H1 (cell line): ENCODE measurements at regions not wholly inside any gene's neighbourhood (a gene's known extent, or its start where the extent isn't known, plus 50 kb on each side); places are given as distances from the start of the nearest gene placed in this dataset.
"Not testable (repeated sequence)": the region's sequence is repeated elsewhere in the genome, so short reads cannot be mapped to it uniquely, and the experiment has no call there.

Experiments
- CTCF ChIA-PET: fragments of 300-600 bp; sonication (Branson Sonifier 250); formaldehyde crosslinking; loops from one replicate; lab custom pipeline; 2021; ENCODE audit not compliant: partially characterized antibody; lab: Charles Lee
- POLR2A ChIA-PET: fragments of 300-600 bp; sonication (Branson Sonifier 250); formaldehyde crosslinking; loops from one replicate; lab custom pipeline; 2021; ENCODE audit warnings: inconsistent platforms; ENCODE audit not compliant: partially characterized antibody; lab: Charles Lee
- DNase-seq, 2 experiments: peaks; one replicate each; pipeline versions ENCODE4 v3.0.0 to v3.0.0-alpha.2; 2010 to 2022; ENCODE audit warnings: low spot score in 2 of 2, low read depth in 1 of 2, mixed read lengths in 1 of 2
- FAIRE-seq: peaks from 2 replicates; lab custom pipeline; 2011; peaks lifted over from hg19 to GRCh38; lab: Jason Lieb, UNC
- H2AFZ ChIP-seq: 2 replicates; pipeline ENCODE4 v1.8.1; 2012; ENCODE audit warnings: low read length, inconsistent platforms
- H2AK5ac ChIP-seq: 2 replicates; pipeline ENCODE4 v1.6.1; 2013; ENCODE audit warnings: low read depth, low read length
- H2BK120ac ChIP-seq: replicated peaks from 2 replicates; pipeline ENCODE3; 2013; ENCODE audit warnings: low read depth, low read length, inconsistent platforms
- H2BK12ac ChIP-seq: 2 replicates; pipeline ENCODE4 v1.6.1; 2013; ENCODE audit warnings: low read depth, low read length
- H2BK15ac ChIP-seq: 2 replicates; pipeline ENCODE4 v1.6.1; 2013; ENCODE audit warnings: low read length
- H2BK20ac ChIP-seq: 2 replicates; pipeline ENCODE4 v1.6.1; 2013; ENCODE audit warnings: low read length
- H2BK5ac ChIP-seq: 2 replicates; pipeline ENCODE4 v1.6.1; 2013; ENCODE audit warnings: low read depth, low read length
- H3K14ac ChIP-seq: 2 replicates; pipeline ENCODE4 v1.6.1; 2013; ENCODE audit warnings: inconsistent platforms; ENCODE audit not compliant: insufficient read length
- H3K18ac ChIP-seq: 2 replicates; pipeline ENCODE4 v1.6.1; 2013; ENCODE audit warnings: low read length; ENCODE audit errors: extremely low read depth
- H3K23ac ChIP-seq: 2 replicates; pipeline ENCODE4 v1.6.1; 2013; ENCODE audit warnings: inconsistent platforms; ENCODE audit not compliant: insufficient read length
- H3K23me2 ChIP-seq: 2 replicates; pipeline ENCODE4 v1.6.1; 2013; ENCODE audit warnings: low read depth, low read length
- H3K27ac ChIP-seq: 2 replicates; pipeline ENCODE4 v1.6.1; 2011; ENCODE audit warnings: low read depth, low read length, inconsistent platforms
- H3K27me3 ChIP-seq, 4 experiments: replicated peaks in 1 of 4; 1 replicate in 1 of 4; 2 replicates in 3 of 4; pipeline versions ENCODE4 v1.6.1 to v1.8.1; 2011 to 2013; ENCODE audit warnings: low read length in 3 of 4, mild to moderate bottlenecking in 3 of 4, inconsistent platforms in 2 of 4, mixed read lengths in 2 of 4, moderate library complexity in 1 of 4; ENCODE audit not compliant: control insufficient read depth in 3 of 4, insufficient read depth in 3 of 4; ENCODE audit errors: extremely low read depth in 1 of 4
- H3K36me3 ChIP-seq, 4 experiments: 2 replicates each; pipeline versions ENCODE4 v1.6.1 to v1.8.1; 2011 to 2013; ENCODE audit warnings: mild to moderate bottlenecking in 4 of 4, low read length in 3 of 4, moderate library complexity in 2 of 4, control low read depth in 1 of 4, inconsistent platforms in 1 of 4; ENCODE audit not compliant: insufficient read depth in 4 of 4, control insufficient read depth in 2 of 4
- H3K4ac ChIP-seq: replicated peaks from 2 replicates; pipeline ENCODE3; 2013; ENCODE audit warnings: low read length, low read depth, mixed read lengths, inconsistent platforms; ENCODE audit not compliant: insufficient read length
- H3K4me1 ChIP-seq, 4 experiments: replicated peaks in 1 of 4; 1 replicate in 1 of 4; 2 replicates in 3 of 4; pipeline versions ENCODE4 v1.6.1 to v1.8.1; 2011 to 2013; ENCODE audit warnings: low read length in 3 of 4, inconsistent platforms in 2 of 4, mixed read lengths in 1 of 4; ENCODE audit not compliant: insufficient read depth in 4 of 4, control insufficient read depth in 3 of 4
- H3K4me2 ChIP-seq, 2 experiments: 2 replicates each; pipeline versions ENCODE4 v1.6.1 to v1.8.1; 2011 to 2013; ENCODE audit warnings: low read depth in 2 of 2, low read length in 2 of 2, control low read depth in 1 of 2, inconsistent platforms in 1 of 2, mild to moderate bottlenecking in 1 of 2; ENCODE audit not compliant: insufficient read depth in 1 of 2
- H3K4me3 ChIP-seq, 4 experiments: fragments of 200-600, 300-600 bp in 1 of 4; sonication (generic), shearing (Covaris generic), sonication (Bioruptor Twin) in 1 of 4; 2 replicates each; pipeline versions ENCODE4 v1.5.1 to v1.8.1; 2011 to 2016; ENCODE audit warnings: low read length in 4 of 4, low read depth in 3 of 4, control low read depth in 2 of 4, inconsistent platforms in 2 of 4, mild to moderate bottlenecking in 2 of 4, mixed read lengths in 1 of 4, moderate library complexity in 1 of 4; ENCODE audit not compliant: insufficient read depth in 2 of 4; ENCODE audit errors: extremely low read depth in 1 of 4
- H3K56ac ChIP-seq: replicated peaks from 2 replicates; pipeline ENCODE3; 2013; ENCODE audit warnings: low read depth, mild to moderate bottlenecking, mixed read lengths, low read length, inconsistent platforms; ENCODE audit not compliant: insufficient read length
- H3K79me1 ChIP-seq: 2 replicates; pipeline ENCODE4 v1.6.1; 2013; ENCODE audit warnings: low read depth, low read length, control low read depth
- H3K79me2 ChIP-seq, 2 experiments: 2 replicates each; pipeline versions ENCODE4 v1.6.1 to v1.8.1; 2012 to 2013; ENCODE audit warnings: low read length in 2 of 2, mild to moderate bottlenecking in 2 of 2, inconsistent platforms in 1 of 2; ENCODE audit not compliant: insufficient read depth in 2 of 2, control insufficient read depth in 1 of 2
- H3K9ac ChIP-seq, 4 experiments: replicated peaks in 1 of 4; 1 replicate in 1 of 4; 2 replicates in 3 of 4; pipeline versions ENCODE4 v1.6.1 to v1.8.1; 2011 to 2013; ENCODE audit warnings: low read depth in 3 of 4, low read length in 3 of 4, control low read depth in 2 of 4, mild to moderate bottlenecking in 2 of 4, moderate library complexity in 2 of 4, inconsistent platforms in 1 of 4; ENCODE audit errors: extremely low read depth in 1 of 4
- H3K9me3 ChIP-seq, 2 experiments: 2 replicates each; pipeline versions ENCODE4 v1.6.1 to v1.8.1; 2012 to 2013; ENCODE audit warnings: mild to moderate bottlenecking in 2 of 2, moderate library complexity in 2 of 2, control low read depth in 1 of 2, inconsistent platforms in 1 of 2, low read depth in 1 of 2, low read length in 1 of 2, mixed read lengths in 1 of 2; ENCODE audit not compliant: insufficient read depth in 2 of 2
- H4K20me1 ChIP-seq, 2 experiments: replicated peaks in 1 of 2; 2 replicates each; pipeline versions ENCODE3 to v1.8.1; 2011 to 2013; ENCODE audit warnings: inconsistent platforms in 2 of 2, low read length in 2 of 2, mild to moderate bottlenecking in 1 of 2; ENCODE audit not compliant: insufficient read depth in 2 of 2, control insufficient read depth in 1 of 2
- H4K5ac ChIP-seq: 2 replicates; pipeline ENCODE4 v1.6.1; 2013; ENCODE audit warnings: low read length, low read depth, mixed read lengths, inconsistent platforms; ENCODE audit not compliant: insufficient read length
- H4K8ac ChIP-seq: 2 replicates; pipeline ENCODE4 v1.8.0; 2013; ENCODE audit warnings: mild to moderate bottlenecking, moderate library complexity, low read length, inconsistent platforms; ENCODE audit not compliant: insufficient read depth; ENCODE audit errors: extremely low read depth
- H4K91ac ChIP-seq: replicated peaks from 2 replicates; pipeline ENCODE3; 2013; ENCODE audit warnings: low read length, mixed read lengths, inconsistent platforms; ENCODE audit not compliant: insufficient read length
- WGBS, 2 experiments: shearing (Covaris generic) in 1 of 2; methylation state at CpG; one replicate each; pipeline versions ENCODE4 v1.1.6 to v1.1.7; 2013 to 2015; ENCODE audit warnings: low lambda C conversion rate in 2 of 2, mixed read lengths in 2 of 2, inconsistent platforms in 1 of 2, low coverage in 1 of 2, missing lambda C conversion rate in 1 of 2; ENCODE audit not compliant: insufficient replicate concordance in 2 of 2, insufficient coverage in 1 of 2, insufficient read length in 1 of 2; ENCODE audit errors: extremely low coverage in 1 of 2, missing lambda C conversion rate in 1 of 2; 5-methylcytosine and 5-hydroxymethylcytosine counted together

- H3K14ac ChIP-seq, H2BK120ac ChIP-seq, H2BK20ac ChIP-seq, H2BK15ac ChIP-seq, H2BK5ac ChIP-seq, H4K91ac ChIP-seq, H3K9ac ChIP-seq, H3K79me1 ChIP-seq, H2BK12ac ChIP-seq, POLR2A ChIA-PET, FAIRE-seq, H2AK5ac ChIP-seq, H3K18ac ChIP-seq, H3K36me3 ChIP-seq, H3K23ac ChIP-seq, H3K27me3 ChIP-seq, H3K27ac ChIP-seq, H3K4me3 ChIP-seq, CTCF ChIA-PET, H3K56ac ChIP-seq, H3K4me1 ChIP-seq, H4K5ac ChIP-seq, H3K23me2 ChIP-seq, H4K8ac ChIP-seq, H3K79me2 ChIP-seq, H3K4ac ChIP-seq, DNase-seq, H4K20me1 ChIP-seq, H3K4me2 ChIP-seq, H2AFZ ChIP-seq: not testable (repeated sequence)
- H3K9me3 ChIP-seq: peaks cover 41 to 70% of the 10 kb centered on the region in 2 experiments
- WGBS, 2 experiments: 77% methylated on average over 13 of the region's 15 CpGs; no CpG with 5 or more reads in 1 of the 2 experiments
These were observed 1745.7 kb upstream of the TPTE start for GRCh38 chr21:8775591-8776215.

DNA sequence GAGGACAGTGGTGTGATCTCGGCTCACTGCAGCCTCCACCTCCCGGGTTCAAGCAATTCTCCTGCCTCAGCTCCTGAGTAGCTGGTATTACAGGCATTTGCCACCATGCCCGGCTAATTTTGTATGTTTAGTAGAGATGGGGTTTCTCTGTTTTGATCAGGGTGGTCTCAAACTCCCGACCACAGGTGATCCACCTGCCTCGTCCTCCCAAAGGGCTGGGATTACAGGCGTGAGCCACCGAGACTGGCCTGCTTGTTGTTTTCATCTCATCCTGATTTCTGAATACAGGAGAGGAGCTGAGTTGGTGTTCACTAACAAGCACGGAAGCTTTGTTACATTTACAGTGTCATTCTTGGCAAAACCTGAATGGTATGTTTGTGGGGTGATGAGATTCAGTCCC lies 1744.1 kb upstream of the TPTE start:
- H3K4ac ChIP-seq, H3K4me3 ChIP-seq, H3K9ac ChIP-seq, H4K20me1 ChIP-seq, H3K4me2 ChIP-seq, H3K27ac ChIP-seq, H3K79me2 ChIP-seq, DNase-seq, H3K4me1 ChIP-seq, H3K18ac ChIP-seq, H2AFZ ChIP-seq, H4K91ac ChIP-seq, H2BK5ac ChIP-seq, H3K23me2 ChIP-seq, H2BK120ac ChIP-seq, H3K27me3 ChIP-seq, H3K79me1 ChIP-seq, FAIRE-seq, H4K8ac ChIP-seq, CTCF ChIA-PET, H3K23ac ChIP-seq, H4K5ac ChIP-seq, H3K56ac ChIP-seq, H2BK12ac ChIP-seq, H2AK5ac ChIP-seq, POLR2A ChIA-PET, H2BK15ac ChIP-seq, H2BK20ac ChIP-seq, H3K14ac ChIP-seq, H3K36me3 ChIP-seq: not testable (repeated sequence)
- H3K9me3 ChIP-seq: peaks cover 39 to 65% of the 10 kb centered on the region in 2 experiments
- 80% methylated on average over 8 of the region's 8 CpGs; no CpG with 5 or more reads in 1 of the 2 experiments for WGBS, 2 experiments
